ENCODE measurements at regions not wholly inside any gene's neighbourhood (a gene's known extent, or its start where the extent isn't known, plus 50 kb on each side); places are given as distances from the start of the nearest gene placed in this dataset.

GRCh38 chr1:221946768-221947167 lies 204.9 kb upstream of the DUSP10 start:
- H3K27ac ChIP-seq (ENCODE audit: low read depth, low read length) = no peak overlapping the region
- H3K4me1 ChIP-seq (ENCODE audit: control insufficient read depth in 5 of 5, insufficient read depth in 5 of 5, low read length in 5 of 5) = peaks cover 2 to 19% (median 13%) of the 10 kb centered on the region in 5 donors
- peaks cover 2 to 19% (median 11%) of the 10 kb centered on the region in 5 donors for H3K9me3 ChIP-seq (ENCODE audit: control insufficient read depth in 5 of 5, low read length in 5 of 5)
- no peaks in the 10 kb centered on the region for H3K36me3 ChIP-seq (ENCODE audit: control insufficient read depth in 5 of 5, insufficient read depth in 5 of 5, low read length in 5 of 5)
- no peak overlapping the region for H3K4me3 ChIP-seq (ENCODE audit: low read depth in 1 of 5, low read length in 5 of 5)
- no peak overlapping the region for H3K9ac ChIP-seq (ENCODE audit: low read length in 5 of 5)
- no peaks in the 10 kb centered on the region for H3K27me3 ChIP-seq (ENCODE audit: control insufficient read depth in 5 of 5, insufficient read depth in 4 of 5, low read length in 5 of 5)

GRCh38 chr1:221945669-221946068 lies 203.8 kb upstream of the DUSP10 start:
- H3K9ac ChIP-seq (ENCODE audit: low read length in 5 of 5) = no peak overlapping the region
- peaks cover 2 to 20% (median 13%) of the 10 kb centered on the region in 5 donors for H3K4me1 ChIP-seq (ENCODE audit: control insufficient read depth in 5 of 5, insufficient read depth in 5 of 5, low read length in 5 of 5)
- H3K27me3 ChIP-seq (ENCODE audit: control insufficient read depth in 5 of 5, insufficient read depth in 4 of 5, low read length in 5 of 5) = no peaks in the 10 kb centered on the region
- H3K4me3 ChIP-seq (ENCODE audit: low read depth in 1 of 5, low read length in 5 of 5) = no peak overlapping the region
- H3K27ac ChIP-seq (ENCODE audit: low read depth, low read length) = no peak overlapping the region
- peaks cover 2 to 19% (median 11%) of the 10 kb centered on the region in 5 donors for H3K9me3 ChIP-seq (ENCODE audit: control insufficient read depth in 5 of 5, low read length in 5 of 5)
- no peaks in the 10 kb centered on the region for H3K36me3 ChIP-seq (ENCODE audit: control insufficient read depth in 5 of 5, insufficient read depth in 5 of 5, low read length in 5 of 5)

GRCh38 chr1:221944247-221944870 lies 202.5 kb upstream of the DUSP10 start:
- Histone ChIP-seq H3K9ac (ENCODE audit: low read length in 5 of 5) (no peak overlapping the region), H3K36me3 (ENCODE audit: control insufficient read depth in 5 of 5, insufficient read depth in 5 of 5, low read length in 5 of 5) (no peaks in the 10 kb centered on the region), H3K27me3 (ENCODE audit: control insufficient read depth in 5 of 5, insufficient read depth in 4 of 5, low read length in 5 of 5) (no peaks in the 10 kb centered on the region), H3K4me3 (ENCODE audit: low read depth in 1 of 5, low read length in 5 of 5) (no peak overlapping the region), H3K4me1 (ENCODE audit: control insufficient read depth in 5 of 5, insufficient read depth in 5 of 5, low read length in 5 of 5) (peaks cover 0 to 20% (median 4%) of the 10 kb centered on the region in 5 donors), H3K9me3 (ENCODE audit: control insufficient read depth in 5 of 5, low read length in 5 of 5) (peaks cover 2 to 19% (median 11%) of the 10 kb centered on the region in 5 donors), H3K27ac (ENCODE audit: low read depth, low read length) (no peak overlapping the region)

GRCh38 chr1:221940631-221941030 lies 198.7 kb upstream of the DUSP10 start:
- no peak overlapping the region for H3K27ac ChIP-seq (ENCODE audit: low read depth, low read length)
- H3K27me3 ChIP-seq (ENCODE audit: control insufficient read depth in 5 of 5, insufficient read depth in 4 of 5, low read length in 5 of 5) = no peaks in the 10 kb centered on the region
- H3K4me3 ChIP-seq (ENCODE audit: low read depth in 1 of 5, low read length in 5 of 5) = no peak overlapping the region
- H3K4me1 ChIP-seq (ENCODE audit: control insufficient read depth in 5 of 5, insufficient read depth in 5 of 5, low read length in 5 of 5) = peaks cover 0 to 33% (median 15%) of the 10 kb centered on the region in 5 donors
- H3K9ac ChIP-seq (ENCODE audit: low read length in 5 of 5) = no peak overlapping the region
- H3K9me3 ChIP-seq (ENCODE audit: control insufficient read depth in 5 of 5, low read length in 5 of 5) = peaks cover 2 to 17% (median 7%) of the 10 kb centered on the region in 5 donors
- no peaks in the 10 kb centered on the region for H3K36me3 ChIP-seq (ENCODE audit: control insufficient read depth in 5 of 5, insufficient read depth in 5 of 5, low read length in 5 of 5)

GRCh38 chr1:221939607-221940006 lies 197.7 kb upstream of the DUSP10 start:
- peaks cover 0 to 33% (median 15%) of the 10 kb centered on the region in 5 donors for H3K4me1 ChIP-seq (ENCODE audit: control insufficient read depth in 5 of 5, insufficient read depth in 5 of 5, low read length in 5 of 5)
- no peaks in the 10 kb centered on the region for H3K36me3 ChIP-seq (ENCODE audit: control insufficient read depth in 5 of 5, insufficient read depth in 5 of 5, low read length in 5 of 5)
- H3K9ac ChIP-seq (ENCODE audit: low read length in 5 of 5) = no peak overlapping the region
- H3K27me3 ChIP-seq (ENCODE audit: control insufficient read depth in 5 of 5, insufficient read depth in 4 of 5, low read length in 5 of 5) = no peaks in the 10 kb centered on the region
- H3K4me3 ChIP-seq (ENCODE audit: low read depth in 1 of 5, low read length in 5 of 5) = no peak overlapping the region
- peaks cover 0 to 8% (median 4%) of the 10 kb centered on the region in 5 donors for H3K9me3 ChIP-seq (ENCODE audit: control insufficient read depth in 5 of 5, low read length in 5 of 5)
- H3K27ac ChIP-seq (ENCODE audit: low read depth, low read length) = no peak overlapping the region

- Histone ChIP-seq H3K27ac (ENCODE audit: low read depth, low read length) (peak overlapping the region; percentile 78), H3K4me3 (ENCODE audit: low read depth in 1 of 5, low read length in 5 of 5) (no peak overlapping the region), H3K36me3 (ENCODE audit: control insufficient read depth in 5 of 5, insufficient read depth in 5 of 5, low read length in 5 of 5) (no peaks in the 10 kb centered on the region), H3K9me3 (ENCODE audit: control insufficient read depth in 5 of 5, low read length in 5 of 5) (no peaks in the 10 kb centered on the region), H3K4me1 (ENCODE audit: control insufficient read depth in 5 of 5, insufficient read depth in 5 of 5, low read length in 5 of 5) (peaks cover 0 to 33% (median 15%) of the 10 kb centered on the region in 5 donors), H3K9ac (ENCODE audit: low read length in 5 of 5) (no peak overlapping the region), H3K27me3 (ENCODE audit: control insufficient read depth in 5 of 5, insufficient read depth in 4 of 5, low read length in 5 of 5) (no peaks in the 10 kb centered on the region)
Measured at GRCh38 chr1:221937155-221937953, 195.5 kb upstream of the DUSP10 start.

GRCh38 chr1:221933814-221934213 lies 191.9 kb upstream of the DUSP10 start:
- Histone ChIP-seq H3K27ac (ENCODE audit: low read depth, low read length) (no peak overlapping the region), H3K4me3 (ENCODE audit: low read depth in 1 of 5, low read length in 5 of 5) (no peak overlapping the region), H3K9me3 (ENCODE audit: control insufficient read depth in 5 of 5, low read length in 5 of 5) (peaks cover 0 to 5% (median 0%) of the 10 kb centered on the region in 5 donors), H3K36me3 (ENCODE audit: control insufficient read depth in 5 of 5, insufficient read depth in 5 of 5, low read length in 5 of 5) (no peaks in the 10 kb centered on the region), H3K27me3 (ENCODE audit: control insufficient read depth in 5 of 5, insufficient read depth in 4 of 5, low read length in 5 of 5) (no peaks in the 10 kb centered on the region), H3K9ac (ENCODE audit: low read length in 5 of 5) (no peak overlapping the region), H3K4me1 (ENCODE audit: control insufficient read depth in 5 of 5, insufficient read depth in 5 of 5, low read length in 5 of 5) (peaks cover 0 to 20% (median 15%) of the 10 kb centered on the region in 5 donors)

- Histone ChIP-seq H3K4me1 (ENCODE audit: control insufficient read depth in 5 of 5, insufficient read depth in 5 of 5, low read length in 5 of 5) (no peaks in the 10 kb centered on the region), H3K36me3 (ENCODE audit: control insufficient read depth in 5 of 5, insufficient read depth in 5 of 5, low read length in 5 of 5) (no peaks in the 10 kb centered on the region), H3K27ac (ENCODE audit: low read depth, low read length) (no peak overlapping the region), H3K9ac (ENCODE audit: low read length in 5 of 5) (no peak overlapping the region), H3K9me3 (ENCODE audit: control insufficient read depth in 5 of 5, low read length in 5 of 5) (peaks cover 0 to 5% (median 0%) of the 10 kb centered on the region in 5 donors), H3K4me3 (ENCODE audit: low read depth in 1 of 5, low read length in 5 of 5) (no peak overlapping the region), H3K27me3 (ENCODE audit: control insufficient read depth in 5 of 5, insufficient read depth in 4 of 5, low read length in 5 of 5) (no peaks in the 10 kb centered on the region)
Measured at GRCh38 chr1:221926441-221926840, 184.6 kb upstream of the DUSP10 start.

GRCh38 chr1:221925947-221926346 lies 184.1 kb upstream of the DUSP10 start:
- no peaks in the 10 kb centered on the region for H3K4me1 ChIP-seq (ENCODE audit: control insufficient read depth in 5 of 5, insufficient read depth in 5 of 5, low read length in 5 of 5)
- peaks cover 0 to 5% (median 0%) of the 10 kb centered on the region in 5 donors for H3K9me3 ChIP-seq (ENCODE audit: control insufficient read depth in 5 of 5, low read length in 5 of 5)
- H3K4me3 ChIP-seq (ENCODE audit: low read depth in 1 of 5, low read length in 5 of 5) = no peak overlapping the region

GRCh38 chr1:221923929-221924598 lies 182.2 kb upstream of the DUSP10 start:
- no peaks in the 10 kb centered on the region for H3K36me3 ChIP-seq (ENCODE audit: control insufficient read depth in 5 of 5, insufficient read depth in 5 of 5, low read length in 5 of 5)
- H3K4me3 ChIP-seq (ENCODE audit: low read depth in 1 of 5, low read length in 5 of 5) = no peak overlapping the region
- no peaks in the 10 kb centered on the region for H3K27me3 ChIP-seq (ENCODE audit: control insufficient read depth in 5 of 5, insufficient read depth in 4 of 5, low read length in 5 of 5)
- H3K27ac ChIP-seq (ENCODE audit: low read depth, low read length) = no peak overlapping the region
- H3K9me3 ChIP-seq (ENCODE audit: control insufficient read depth in 5 of 5, low read length in 5 of 5) = no peaks in the 10 kb centered on the region
- no peak overlapping the region for H3K9ac ChIP-seq (ENCODE audit: low read length in 5 of 5)
- no peaks in the 10 kb centered on the region for H3K4me1 ChIP-seq (ENCODE audit: control insufficient read depth in 5 of 5, insufficient read depth in 5 of 5, low read length in 5 of 5)

More at GRCh38 chr1:221925947-221926346, 184.1 kb upstream of the DUSP10 start:
- no peak overlapping the region for H3K9ac ChIP-seq (ENCODE audit: low read length in 5 of 5)
- H3K27ac ChIP-seq (ENCODE audit: low read depth, low read length) = no peak overlapping the region
- H3K27me3 ChIP-seq (ENCODE audit: control insufficient read depth in 5 of 5, insufficient read depth in 4 of 5, low read length in 5 of 5) = no peaks in the 10 kb centered on the region
- no peaks in the 10 kb centered on the region for H3K36me3 ChIP-seq (ENCODE audit: control insufficient read depth in 5 of 5, insufficient read depth in 5 of 5, low read length in 5 of 5)
